ENCODE measurements at regions not wholly inside any gene's neighbourhood (a gene's known extent, or its start where the extent isn't known, plus 50 kb on each side); places are given as distances from the start of the nearest gene placed in this dataset.
"Not testable (repeated sequence)": the region's sequence is repeated elsewhere in the genome, so short reads cannot be mapped to it uniquely, and the experiment has no call there.

- TF ChIP-seq POLR2AphosphoS5 (IDR thresholded peaks at IDR 0.05) (no peak), POLR2A (IDR thresholded peaks at IDR 0.05) (no peak), CTCF (IDR thresholded peaks at IDR 0.05) (no peak), EP300 (IDR thresholded peaks at IDR 0.05) (no peak)
- Histone ChIP-seq H3K36me3 (no peaks in the 10 kb centered on the region), H3K4me3 (no peak overlapping the region), H3K27me3 (no peaks in the 10 kb centered on the region), H3K27ac (no peak overlapping the region), H3K9me3 (no peaks in the 10 kb centered on the region), H3K4me1 (no peaks in the 10 kb centered on the region)
- WGBS, 2 donors: 96% methylated on average over 3 of the region's 3 CpGs
- no peak for DNase-seq
- ATAC-seq (ENCODE audit: low FRiP score in 2 of 2): no peak
These were observed 121.1 kb upstream of the DUSP10 start for GRCh38 chr1:221862971-221863370.

GRCh38 chr1:221858818-221859611 lies 117.1 kb upstream of the DUSP10 start:
- no peaks in the 10 kb centered on the region for H3K4me1 ChIP-seq
- TF ChIP-seq POLR2A (IDR thresholded peaks at IDR 0.05) (no peak), CTCF (IDR thresholded peaks at IDR 0.05) (no peak), EP300 (IDR thresholded peaks at IDR 0.05) (no peak), POLR2AphosphoS5 (IDR thresholded peaks at IDR 0.05) (no peak)
- H3K27me3 ChIP-seq: no peaks in the 10 kb centered on the region
- H3K36me3 ChIP-seq: no peaks in the 10 kb centered on the region
- no peak overlapping the region for H3K4me3 ChIP-seq
- H3K27ac ChIP-seq: no peak overlapping the region
- 95 to 97% methylated on average over 3 of the region's 3 CpGs for WGBS, 2 donors
- DNase-seq (no peak), ATAC-seq (ENCODE audit: low FRiP score in 2 of 2) (peak in 1 of 2 donors; percentile 58)
- H3K9me3 ChIP-seq: no peaks in the 10 kb centered on the region

GRCh38 chr1:221857094-221857444 lies 115.2 kb upstream of the DUSP10 start:
- DNase-seq; H3K9me3 ChIP-seq; H3K27ac ChIP-seq; H3K4me3 ChIP-seq; H3K4me1 ChIP-seq; H3K36me3 ChIP-seq; H3K27me3 ChIP-seq; ATAC-seq (ENCODE audit: low FRiP score in 2 of 2): not testable (repeated sequence)
- peak in 4 of 6 experiments; percentile 11 to 35 (median 22) for TF ChIP-seq CTCF (IDR thresholded peaks at IDR 0.05)
- 69 to 70% methylated on average over 4 of the region's 4 CpGs for WGBS, 2 donors

- no peak overlapping the region for H3K27ac ChIP-seq
- ATAC-seq (ENCODE audit: low FRiP score in 2 of 2): no peak
These were observed 114.6 kb upstream of the DUSP10 start for GRCh38 chr1:221856228-221857093.

More at GRCh38 chr1:221856228-221857093, 114.6 kb upstream of the DUSP10 start:
- H3K4me3 ChIP-seq: no peak overlapping the region
- WGBS, 2 donors: 88 to 92% methylated on average over 3 of the region's 3 CpGs
- no peaks in the 10 kb centered on the region for H3K9me3 ChIP-seq
- no peaks in the 10 kb centered on the region for H3K4me1 ChIP-seq
- no peak for DNase-seq
- no peaks in the 10 kb centered on the region for H3K36me3 ChIP-seq
- TF ChIP-seq POLR2AphosphoS5 (IDR thresholded peaks at IDR 0.05) (no peak), POLR2A (IDR thresholded peaks at IDR 0.05) (no peak), CTCF (IDR thresholded peaks at IDR 0.05) (no peak), EP300 (IDR thresholded peaks at IDR 0.05) (no peak)
- no peaks in the 10 kb centered on the region for H3K27me3 ChIP-seq
